Gastroesophageal sphincter (tissue), 3 donors: ENCODE measurements at regions not wholly inside any gene's neighbourhood (a gene's known extent, or its start where the extent isn't known, plus 50 kb on each side); places are given as distances from the start of the nearest gene placed in this dataset.

Experiments used
- POLR2A ChIP-seq, 2 donors: fragments of 450-650 bp; IDR thresholded peaks; one replicate each; pipeline ENCODE4 v1.6.1; 2017; ENCODE audit warnings: antibody characterized with exemption in 2 of 2, mild to moderate bottlenecking in 2 of 2, moderate library complexity in 1 of 2
- POLR2AphosphoS5 ChIP-seq: sonication (generic); formaldehyde crosslinking; IDR thresholded peaks from one replicate; pipeline ENCODE4 v1.6.1; 2017; ENCODE audit warnings: antibody characterized with exemption
- TF ChIP-seq, protein P1 (sequence below), 4 experiments: fragments of 200-600 bp in 2 of 4; fragments of 450-650 bp in 2 of 4; sonication (generic) in 1 of 4; IDR thresholded peaks; one replicate each; pipeline ENCODE4 v1.5.1; 2017 to 2019; ENCODE audit warnings: antibody characterized with exemption in 4 of 4, mild to moderate bottlenecking in 2 of 4, moderate library complexity in 2 of 4

DNA sequence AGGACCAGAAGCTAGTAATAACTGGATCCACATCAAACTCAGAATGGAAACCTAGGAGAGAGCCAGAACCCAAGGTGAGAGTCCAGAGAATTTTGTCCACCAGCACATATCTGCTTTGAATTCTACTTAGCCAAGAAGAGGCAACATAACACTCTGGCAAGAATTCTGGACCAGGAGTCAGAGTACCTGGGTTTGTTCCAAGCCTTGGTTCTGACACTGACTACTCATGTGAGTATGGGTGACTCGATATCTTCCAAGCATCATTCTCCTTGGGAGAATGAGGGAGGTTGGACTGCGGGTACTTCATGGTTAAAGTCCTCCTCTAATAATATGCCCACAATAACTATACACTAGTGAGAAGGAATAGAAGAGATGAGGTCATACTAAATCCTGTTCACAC, 144.0 kb upstream of the JADE1 start:
- TF ChIP-seq POLR2A (IDR thresholded peaks at IDR 0.05) = no peak
- TF ChIP-seq, protein P1, sequence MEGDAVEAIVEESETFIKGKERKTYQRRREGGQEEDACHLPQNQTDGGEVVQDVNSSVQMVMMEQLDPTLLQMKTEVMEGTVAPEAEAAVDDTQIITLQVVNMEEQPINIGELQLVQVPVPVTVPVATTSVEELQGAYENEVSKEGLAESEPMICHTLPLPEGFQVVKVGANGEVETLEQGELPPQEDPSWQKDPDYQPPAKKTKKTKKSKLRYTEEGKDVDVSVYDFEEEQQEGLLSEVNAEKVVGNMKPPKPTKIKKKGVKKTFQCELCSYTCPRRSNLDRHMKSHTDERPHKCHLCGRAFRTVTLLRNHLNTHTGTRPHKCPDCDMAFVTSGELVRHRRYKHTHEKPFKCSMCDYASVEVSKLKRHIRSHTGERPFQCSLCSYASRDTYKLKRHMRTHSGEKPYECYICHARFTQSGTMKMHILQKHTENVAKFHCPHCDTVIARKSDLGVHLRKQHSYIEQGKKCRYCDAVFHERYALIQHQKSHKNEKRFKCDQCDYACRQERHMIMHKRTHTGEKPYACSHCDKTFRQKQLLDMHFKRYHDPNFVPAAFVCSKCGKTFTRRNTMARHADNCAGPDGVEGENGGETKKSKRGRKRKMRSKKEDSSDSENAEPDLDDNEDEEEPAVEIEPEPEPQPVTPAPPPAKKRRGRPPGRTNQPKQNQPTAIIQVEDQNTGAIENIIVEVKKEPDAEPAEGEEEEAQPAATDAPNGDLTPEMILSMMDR (IDR thresholded peaks at IDR 0.05) = no peak
- no peak for TF ChIP-seq POLR2AphosphoS5
